NCI-H146 treated with DMSO at 0.1 percent for 48 hours (cell line): ENCODE measurements at regions not wholly inside any gene's neighbourhood (a gene's known extent, or its start where the extent isn't known, plus 50 kb on each side); places are given as distances from the start of the nearest gene placed in this dataset.

Source experiments
- DNase-seq: peaks from one replicate; lab custom pipeline; 2025; ENCODE audit not compliant: unreplicated experiment; lab: John Stamatoyannopoulos, UW

DNA sequence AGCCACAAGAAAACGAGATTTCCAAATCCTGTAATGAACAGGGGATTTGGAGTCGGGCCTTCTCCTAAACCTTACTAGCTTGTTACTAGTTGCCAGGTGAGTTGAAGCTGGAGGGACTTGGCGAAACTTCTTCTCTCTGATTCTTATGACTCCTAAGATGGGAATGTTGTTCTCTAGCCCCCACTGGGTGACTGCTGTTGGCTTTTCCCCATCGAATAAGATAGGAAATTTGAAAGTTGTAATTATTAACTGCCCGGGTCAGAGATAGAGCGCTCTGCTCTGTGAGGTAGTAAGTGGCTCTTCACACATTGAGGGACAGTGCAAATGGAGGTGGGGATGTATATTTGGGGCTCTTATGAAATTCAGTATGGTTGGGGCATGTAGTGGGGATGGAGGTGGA, 111.2 kb upstream of the MBNL2 start:
- no peak for DNase-seq

GRCh38 chr13:97111756-97112155, 110.4 kb upstream of the MBNL2 start:
- DNase-seq = no peak

GRCh38 chr13:97112446-97113152, 109.5 kb upstream of the MBNL2 start:
- no peak for DNase-seq

DNA sequence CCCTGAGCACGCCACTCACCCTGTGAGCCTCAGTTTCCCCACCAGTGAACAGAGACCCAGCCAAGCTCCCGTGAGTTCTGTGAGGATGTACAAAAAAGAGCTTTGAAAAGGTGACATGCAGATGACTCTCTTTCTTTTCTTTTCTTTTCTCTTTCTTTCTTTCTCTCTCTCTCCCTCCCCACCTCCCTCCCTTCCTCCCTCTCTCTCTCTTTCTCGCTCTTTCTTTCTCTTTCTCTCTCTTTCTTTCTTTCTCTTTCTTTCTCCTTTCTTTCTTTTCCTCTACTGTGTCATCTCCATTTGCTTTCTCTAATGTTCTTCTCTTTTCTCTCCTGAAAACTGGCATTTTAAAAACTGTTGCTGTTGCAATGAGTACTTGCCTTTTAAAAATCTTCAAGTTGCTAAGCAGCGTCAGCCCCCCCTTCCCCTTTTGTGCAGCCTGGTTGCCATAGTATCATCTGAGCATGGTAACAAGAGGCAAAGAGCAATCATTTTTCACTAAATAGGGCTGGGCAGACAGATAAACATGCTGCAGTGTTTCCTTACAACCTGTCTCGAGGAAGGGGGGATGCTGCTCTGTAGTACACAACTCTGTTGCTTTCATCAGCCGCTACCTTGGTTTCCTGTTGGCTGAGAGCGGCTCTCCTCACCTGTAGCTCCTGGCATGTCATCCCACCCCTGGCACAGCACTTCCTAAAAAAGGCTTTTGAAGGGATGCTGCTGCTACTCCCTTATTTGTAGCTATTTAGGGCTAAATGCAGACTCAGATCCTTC, 108.7 kb upstream of the MBNL2 start:
- DNase-seq = no peak

- no peak for DNase-seq
These were observed 107.5 kb upstream of the MBNL2 start for GRCh38 chr13:97114651-97115050.

DNA sequence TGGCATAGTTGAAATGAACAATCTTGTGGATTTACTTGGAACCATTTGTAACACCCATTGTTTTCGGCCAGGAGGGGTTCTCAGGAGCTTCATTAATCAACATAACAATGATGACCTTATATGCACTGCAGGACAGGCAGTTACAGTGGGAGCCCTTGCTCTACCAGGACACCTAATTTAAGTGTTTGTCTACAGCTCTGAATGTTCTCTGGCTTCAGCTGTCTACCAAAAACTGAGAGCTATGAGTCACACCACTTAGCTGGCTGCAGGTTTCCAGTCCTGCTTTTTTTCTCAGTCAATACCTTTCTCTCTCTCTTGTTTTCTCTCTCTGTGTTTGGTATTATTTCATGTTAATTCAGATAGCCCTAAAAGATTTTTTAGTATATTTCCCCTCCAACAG, 105.4 kb upstream of the MBNL2 start:
- no peak for DNase-seq

DNA sequence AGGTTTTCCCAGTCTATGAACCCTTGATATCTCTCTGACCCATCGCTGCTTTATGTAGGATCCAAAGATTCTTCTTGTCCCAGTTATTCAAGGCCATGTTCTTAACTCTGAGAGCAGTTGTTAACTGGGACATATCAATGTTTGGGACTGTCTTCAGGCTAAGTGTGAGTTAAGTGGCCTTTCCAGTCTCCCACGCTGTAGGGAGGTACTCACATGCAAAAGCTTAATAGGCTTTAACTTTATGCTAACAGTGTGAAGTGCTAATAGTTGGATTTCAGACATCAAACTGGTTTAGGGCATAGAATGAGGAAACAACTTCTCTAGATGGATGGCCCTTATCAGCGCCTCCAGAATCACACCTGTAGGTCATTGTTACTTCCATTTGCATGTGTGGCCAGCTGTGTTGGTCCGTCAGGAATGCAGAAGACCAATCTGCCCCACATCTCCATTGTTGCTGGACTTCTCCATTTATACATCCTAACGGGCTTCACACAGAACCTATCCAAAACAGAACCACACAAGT, 104.7 kb upstream of the MBNL2 start:
- DNase-seq = no peak

GRCh38 chr13:97119943-97120342, 102.2 kb upstream of the MBNL2 start:
- DNase-seq = no peak

- DNase-seq = no peak
These were observed 101.8 kb upstream of the MBNL2 start for GRCh38 chr13:97120346-97120745.

GRCh38 chr13:97120976-97121375, 101.2 kb upstream of the MBNL2 start:
- no peak for DNase-seq

DNA sequence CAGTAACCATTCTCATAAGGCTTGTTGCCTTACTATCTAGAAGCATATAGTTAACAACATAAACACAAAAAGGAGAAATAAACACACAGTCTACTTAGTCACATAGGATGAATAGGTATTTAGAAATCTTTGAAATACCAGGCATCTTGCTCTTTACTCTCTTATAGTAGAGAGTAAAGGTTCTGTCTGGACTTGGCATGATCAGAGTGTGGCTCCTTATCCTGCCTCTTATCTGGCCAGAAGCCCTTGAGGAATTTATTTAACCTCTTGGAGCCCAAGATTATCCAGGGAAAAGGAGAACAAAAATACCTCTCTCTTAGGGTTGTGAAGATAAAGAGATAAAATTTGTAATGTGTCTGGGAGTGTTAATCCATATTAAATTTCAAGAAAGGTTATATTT, 100.2 kb upstream of the MBNL2 start:
- no peak for DNase-seq

- no peak for DNase-seq
These were observed 99.6 kb upstream of the MBNL2 start for GRCh38 chr13:97122381-97122996.

DNA sequence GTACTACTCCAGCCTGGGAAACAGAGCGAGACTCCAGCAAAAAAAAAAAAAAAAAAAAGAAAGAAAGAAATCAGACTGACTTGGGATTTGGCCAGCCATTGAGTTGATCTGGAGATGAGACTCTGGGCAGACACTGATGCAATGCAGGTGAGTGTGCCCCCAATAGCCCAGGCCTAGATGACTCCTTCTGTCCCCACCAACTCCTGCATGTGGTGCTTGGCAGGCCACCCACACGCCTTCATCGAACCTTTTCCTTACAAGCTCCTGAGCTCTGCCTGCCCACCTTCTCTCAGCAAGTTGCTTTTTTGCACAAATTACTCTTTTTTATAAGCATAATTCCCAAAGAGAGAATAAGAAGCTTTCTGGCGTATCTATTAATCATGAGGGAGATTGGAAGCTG, 97.9 kb upstream of the MBNL2 start:
- DNase-seq = no peak

GRCh38 chr13:97124915-97125809, 97.0 kb upstream of the MBNL2 start:
- no peak for DNase-seq

DNA sequence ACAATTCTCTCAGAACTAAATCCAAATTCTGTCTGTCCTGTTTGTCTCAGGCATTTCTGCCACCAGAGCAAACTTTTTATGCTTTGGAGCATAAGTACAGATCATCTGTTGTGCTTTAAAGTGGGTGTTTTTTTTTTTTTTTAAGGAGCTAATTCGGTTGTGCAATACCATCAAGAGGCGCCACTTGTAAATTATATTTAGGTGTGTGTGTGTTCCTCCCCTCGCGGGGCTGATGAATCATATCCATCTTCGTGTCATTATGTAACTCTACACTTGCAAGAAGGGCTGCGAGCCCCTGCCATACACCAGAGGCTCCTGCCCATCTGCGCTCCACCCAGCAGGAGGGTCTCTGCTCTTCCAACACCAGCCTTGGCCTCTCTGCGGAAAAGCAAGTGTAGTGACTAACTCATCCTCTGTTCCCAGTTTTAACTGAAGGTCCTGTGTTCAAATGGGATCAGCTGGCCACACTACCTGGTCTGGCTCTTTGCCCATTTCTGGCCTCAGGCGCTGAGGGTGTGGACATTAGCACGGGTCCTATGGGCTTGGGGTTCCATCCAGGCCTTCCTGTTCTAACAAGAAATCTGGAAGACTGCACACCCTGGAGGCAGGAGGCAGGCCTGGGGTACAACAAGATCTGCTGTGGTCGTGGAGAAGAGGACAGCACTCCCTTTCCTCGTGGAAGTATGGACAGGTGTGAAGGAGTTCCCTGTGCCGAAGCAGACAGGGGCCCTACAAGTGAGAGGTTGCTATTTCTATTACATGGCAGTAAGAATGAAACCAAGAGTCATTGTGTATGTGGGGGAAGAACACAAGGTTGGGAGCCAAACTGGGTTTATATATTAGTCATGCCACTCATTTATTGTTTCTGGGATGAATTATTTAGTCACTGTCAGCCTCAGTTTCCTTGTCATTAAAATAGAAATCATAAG, 96.1 kb upstream of the MBNL2 start:
- no peak for DNase-seq

DNA sequence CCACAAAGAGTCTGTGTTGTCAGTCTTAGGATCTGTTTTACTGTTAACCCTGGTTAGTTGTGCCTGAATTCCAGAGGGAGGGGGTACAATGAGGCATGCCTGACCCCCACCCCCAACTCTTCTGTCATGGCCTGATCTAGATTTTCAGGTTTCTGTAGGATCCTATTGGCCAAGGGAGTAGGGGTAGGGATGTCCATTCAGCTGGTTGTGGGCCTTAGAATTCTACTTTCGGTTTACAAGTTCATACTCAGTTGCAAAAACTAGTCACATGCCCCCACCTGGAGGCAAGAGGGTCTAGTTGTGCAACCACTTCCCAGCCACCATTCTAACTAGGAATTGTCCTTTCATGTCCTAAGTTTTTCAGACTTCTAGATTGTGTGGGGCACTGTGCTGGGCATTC, 94.3 kb upstream of the MBNL2 start:
- no peak for DNase-seq

DNA sequence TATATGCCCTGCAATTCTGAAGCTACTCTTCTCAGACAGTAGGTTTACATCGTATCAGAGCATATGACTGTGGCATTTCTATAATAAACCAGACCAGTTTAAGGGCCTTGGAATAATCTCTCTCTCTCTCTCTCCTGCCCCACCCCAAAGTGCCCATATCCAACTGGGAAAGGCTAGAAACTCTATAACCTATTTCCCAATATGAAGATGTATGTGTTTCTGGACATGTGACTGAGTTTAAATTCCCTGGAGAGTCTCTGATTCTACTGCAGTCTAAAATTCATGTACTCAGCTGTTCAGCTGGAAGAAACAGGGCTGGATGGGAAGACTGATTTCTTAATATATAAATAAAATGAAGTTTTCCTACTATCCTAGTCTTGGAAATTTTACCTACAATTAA, 91.9 kb upstream of the MBNL2 start:
- DNase-seq = no peak

- DNase-seq = no peak
These were observed 90.7 kb upstream of the MBNL2 start for GRCh38 chr13:97131447-97131846.

DNA sequence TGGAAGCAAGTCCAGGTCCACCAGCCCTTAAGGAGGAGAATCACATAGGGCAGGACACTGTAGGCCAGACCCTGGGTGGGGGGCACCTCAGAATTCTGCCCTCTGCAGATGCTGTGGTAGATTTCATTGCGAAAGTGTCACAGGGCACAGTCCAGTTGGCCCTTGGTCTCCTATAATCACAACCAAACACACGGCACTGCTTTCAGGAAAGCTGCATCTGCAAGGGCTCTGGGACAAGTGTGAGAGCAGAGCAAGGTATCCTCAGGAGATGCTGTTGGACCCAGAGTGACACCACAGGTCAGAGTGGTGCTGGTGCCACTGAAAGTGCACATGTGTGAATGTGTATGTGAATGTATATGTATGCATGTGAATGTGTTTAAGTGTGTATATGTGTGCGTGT, 88.6 kb upstream of the MBNL2 start:
- no peak for DNase-seq

GRCh38 chr13:97133955-97134354, 88.2 kb upstream of the MBNL2 start:
- DNase-seq = no peak
